PC-3 (cell line): ENCODE measurements at regions not wholly inside any gene's neighbourhood (a gene's known extent, or its start where the extent isn't known, plus 50 kb on each side); places are given as distances from the start of the nearest gene placed in this dataset.

Source experiments
- ATAC-seq: fragments of 200-7000 bp; cut with Tn5 transposase; 2 replicates; pipeline ENCODE4 v1.9.1; 2020; ENCODE audit warnings: mild to moderate bottlenecking, moderate library complexity
- BruUV-seq: library from RNA; stranded (reverse); fragments of 400-500 nt; replicated peaks from 2 replicates; lab custom pipeline; 2021; lab: Mats Ljungman, UMichigan
- CTCF ChIA-PET: fragments of 300-600 bp; sonication (Branson Sonifier 250); formaldehyde crosslinking; loops from one replicate; lab custom pipeline; 2022; ENCODE audit warnings: antibody characterized with exemption; lab: Charles Lee
- POLR2A ChIA-PET: fragments of 300-600 bp; sonication (Branson Sonifier 250); formaldehyde crosslinking; loops from one replicate; lab custom pipeline; 2022; ENCODE audit warnings: antibody characterized with exemption; ENCODE audit not compliant: unreplicated experiment; lab: Charles Lee
- DNase-seq: peaks from one replicate; pipeline ENCODE4 v3.0.0-alpha.2; 2015
- H2AFZ ChIP-seq: fragments of 300-600 bp; sonication (generic); 2 replicates; pipeline ENCODE4 v1.6.0; 2016; ENCODE audit warnings: antibody characterized with exemption, low read length
- H3F3A ChIP-seq: fragments of 300-600 bp; sonication (generic); one replicate; pipeline ENCODE4 v1.6.0; 2017; ENCODE audit warnings: antibody characterized with exemption, low read length, control low read depth, mild to moderate bottlenecking; ENCODE audit not compliant: unreplicated experiment
- H3K27ac ChIP-seq: fragments of 300-600 bp; sonication (generic); 2 replicates; pipeline ENCODE4 v1.5.1; 2016; ENCODE audit warnings: mild to moderate bottlenecking, low read length
- H3K27me3 ChIP-seq: fragments of 300-600 bp; sonication (generic); 2 replicates; pipeline ENCODE4 v1.6.1; 2016; ENCODE audit warnings: low read length, mixed read lengths
- H3K36me3 ChIP-seq: fragments of 300-600 bp; sonication (generic); 2 replicates; pipeline ENCODE4 v1.6.1; 2016; ENCODE audit warnings: low read depth, mixed run types, low read length, mixed read lengths
- H3K4me1 ChIP-seq: fragments of 300-600 bp; sonication (generic); 2 replicates; pipeline ENCODE4 v1.5.1; 2016; ENCODE audit warnings: low read length; ENCODE audit not compliant: insufficient read depth
- H3K4me2 ChIP-seq: fragments of 300-600 bp; sonication (generic); 2 replicates; pipeline ENCODE4 v1.6.0; 2016; ENCODE audit warnings: low read length
- H3K4me3 ChIP-seq: fragments of 300-600 bp; sonication (generic); 2 replicates; pipeline ENCODE4 v1.5.1; 2016; ENCODE audit warnings: mild to moderate bottlenecking, low read length, mixed read lengths
- H3K79me2 ChIP-seq: fragments of 300-600 bp; sonication (generic); 2 replicates; pipeline ENCODE4 v1.6.1; 2017; ENCODE audit warnings: low read length, mixed read lengths
- H3K9ac ChIP-seq: fragments of 300-600 bp; sonication (generic); 2 replicates; pipeline ENCODE4 v1.6.0; 2016; ENCODE audit warnings: mild to moderate bottlenecking, low read length
- H3K9me2 ChIP-seq: fragments of 300-600 bp; sonication (generic); replicated peaks from 2 replicates; pipeline ENCODE4 v1.6.1; 2016; ENCODE audit warnings: mixed run types, low read length, mixed read lengths
- H3K9me3 ChIP-seq: fragments of 300-600 bp; sonication (generic); 2 replicates; pipeline ENCODE4 v1.6.1; 2016; ENCODE audit warnings: low read length, mixed read lengths
- H4K20me1 ChIP-seq: fragments of 300-600 bp; sonication (generic); 2 replicates; pipeline ENCODE4 v1.6.1; 2016; ENCODE audit warnings: low read length, mixed read lengths
- EZH2 ChIP-seq: fragments of 300-600 bp; sonication (generic); IDR thresholded peaks from one replicate; pipeline ENCODE4 v1.6.1; 2017; ENCODE audit warnings: antibody characterized with exemption, mild to moderate bottlenecking, low read length; ENCODE audit not compliant: unreplicated experiment
- EZH2phosphoT487 ChIP-seq: fragments of 300-600 bp; sonication (generic); IDR thresholded peaks from 2 replicates; pipeline ENCODE4 v1.6.1; 2018; ENCODE audit warnings: mild to moderate bottlenecking, antibody characterized with exemption, low read length, borderline replicate concordance
- intact Hi-C: fragments of 100-400 bp; cut with micrococcal nuclease; formaldehyde crosslinking; loops from 2 replicates; pipeline ENCODE4 v1.9.0; 2023
- TF ChIP-seq, protein P1 (sequence below): fragments of 300-600 bp; sonication (generic); conservative IDR thresholded peaks from 2 replicates; pipeline ENCODE4 v1.5.1; 2017; ENCODE audit warnings: antibody characterized with exemption, low read depth, mild to moderate bottlenecking, low read length

DNA sequence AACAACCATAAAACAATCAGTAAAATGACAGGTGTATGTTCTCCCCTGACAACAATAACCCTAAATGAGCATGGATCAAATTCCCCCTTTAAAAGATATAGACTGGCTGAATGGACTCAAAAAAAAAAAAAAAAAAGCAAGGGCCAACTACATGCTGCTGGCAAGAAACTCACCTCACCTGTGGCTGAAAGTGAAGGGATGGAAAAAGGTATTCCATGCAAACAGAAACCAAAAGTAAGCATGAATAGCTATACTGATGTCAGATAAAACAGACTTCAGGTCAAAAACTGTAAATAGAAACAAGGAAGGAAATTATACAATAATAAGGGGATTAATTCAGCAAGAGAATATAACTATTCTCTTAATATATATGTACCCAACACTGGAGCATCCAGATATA is 54.2 kb upstream of the SSBP2 start:
- ChIA-PET POLR2A (no interaction called here), CTCF (no interaction called here)
- no peaks in the 10 kb centered on the region for H3K36me3 ChIP-seq
- H3K9me3 ChIP-seq: no peaks in the 10 kb centered on the region
- DNase-seq: no peak
- no peak overlapping the region for H3K9ac ChIP-seq
- no peak overlapping the region for H2AFZ ChIP-seq
- H3K4me2 ChIP-seq: no peak overlapping the region
- H3K4me3 ChIP-seq: no peak overlapping the region
- no peaks in the 10 kb centered on the region for H3K27me3 ChIP-seq
- H3F3A ChIP-seq: no peaks in the 10 kb centered on the region
- H3K27ac ChIP-seq: no peak overlapping the region
- no TSS peak for BruUV-seq
- H3K4me1 ChIP-seq: 0 out of 2 replicates have a peak, but pooled peaks cover 2% of the 10 kb centered on the region
- H3K9me2 ChIP-seq: no peaks in the 10 kb centered on the region
- ATAC-seq: no peak
- H3K79me2 ChIP-seq: no peaks in the 10 kb centered on the region
- intact Hi-C loops: no loop called here
- TF ChIP-seq EZH2 (no peak), EZH2phosphoT487 (no peak)
- TF ChIP-seq, protein P1, sequence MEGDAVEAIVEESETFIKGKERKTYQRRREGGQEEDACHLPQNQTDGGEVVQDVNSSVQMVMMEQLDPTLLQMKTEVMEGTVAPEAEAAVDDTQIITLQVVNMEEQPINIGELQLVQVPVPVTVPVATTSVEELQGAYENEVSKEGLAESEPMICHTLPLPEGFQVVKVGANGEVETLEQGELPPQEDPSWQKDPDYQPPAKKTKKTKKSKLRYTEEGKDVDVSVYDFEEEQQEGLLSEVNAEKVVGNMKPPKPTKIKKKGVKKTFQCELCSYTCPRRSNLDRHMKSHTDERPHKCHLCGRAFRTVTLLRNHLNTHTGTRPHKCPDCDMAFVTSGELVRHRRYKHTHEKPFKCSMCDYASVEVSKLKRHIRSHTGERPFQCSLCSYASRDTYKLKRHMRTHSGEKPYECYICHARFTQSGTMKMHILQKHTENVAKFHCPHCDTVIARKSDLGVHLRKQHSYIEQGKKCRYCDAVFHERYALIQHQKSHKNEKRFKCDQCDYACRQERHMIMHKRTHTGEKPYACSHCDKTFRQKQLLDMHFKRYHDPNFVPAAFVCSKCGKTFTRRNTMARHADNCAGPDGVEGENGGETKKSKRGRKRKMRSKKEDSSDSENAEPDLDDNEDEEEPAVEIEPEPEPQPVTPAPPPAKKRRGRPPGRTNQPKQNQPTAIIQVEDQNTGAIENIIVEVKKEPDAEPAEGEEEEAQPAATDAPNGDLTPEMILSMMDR: no peak
- no peaks in the 10 kb centered on the region for H4K20me1 ChIP-seq

GRCh38 chr5:81803812-81804211 is 52.9 kb upstream of the SSBP2 start:
- CTCF ChIA-PET: no interaction called here

DNA sequence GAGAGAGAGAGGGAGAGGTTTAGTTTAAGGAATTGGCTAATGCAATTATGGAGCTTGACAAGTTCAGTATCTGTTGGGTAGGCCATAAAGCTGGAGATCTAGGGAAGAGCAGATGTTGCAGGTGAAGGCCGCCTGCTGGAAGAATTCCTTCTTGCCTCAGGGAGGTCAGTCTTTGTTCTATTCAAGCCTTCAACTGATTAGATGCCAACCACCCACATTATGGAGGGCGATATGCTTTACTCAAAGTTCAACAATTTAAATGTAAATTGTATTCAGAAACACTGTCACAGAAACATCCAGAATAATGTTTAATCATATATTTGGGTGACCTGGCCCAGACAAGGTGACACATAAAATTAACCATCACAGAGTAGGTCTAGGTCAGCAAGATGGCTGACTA is 51.7 kb upstream of the SSBP2 start:
- ATAC-seq: no peak

More at GRCh38 chr5:81803812-81804211, 52.9 kb upstream of the SSBP2 start:
- DNase-seq (no peak), ATAC-seq (no peak)
- BruUV-seq: no TSS peak
- H3K9me3 ChIP-seq: no peaks in the 10 kb centered on the region
- no peak overlapping the region for H3K9ac ChIP-seq
- H3K79me2 ChIP-seq: no peaks in the 10 kb centered on the region
- H3K4me1 ChIP-seq: 0 out of 2 replicates have a peak, but pooled peaks cover 2% of the 10 kb centered on the region
- no peaks in the 10 kb centered on the region for H3K36me3 ChIP-seq
- TF ChIP-seq EZH2: no peak
- TF ChIP-seq, protein P1: no peak
- no peaks in the 10 kb centered on the region for H3K9me2 ChIP-seq
- no peak overlapping the region for H3K4me2 ChIP-seq
- POLR2A ChIA-PET: no interaction called here
- H3F3A ChIP-seq: no peaks in the 10 kb centered on the region
- no peak overlapping the region for H3K4me3 ChIP-seq
- H4K20me1 ChIP-seq: no peaks in the 10 kb centered on the region
- no peaks in the 10 kb centered on the region for H3K27me3 ChIP-seq
- intact Hi-C loops: no loop called here
- no peak overlapping the region for H3K27ac ChIP-seq
- no peak overlapping the region for H2AFZ ChIP-seq

More for the DNA sequence above, 51.7 kb upstream of the SSBP2 start:
- Histone ChIP-seq H3K4me3 (no peak overlapping the region), H3K79me2 (no peaks in the 10 kb centered on the region), H2AFZ (no peak overlapping the region), H3K9me3 (no peaks in the 10 kb centered on the region), H3K9me2 (no peaks in the 10 kb centered on the region), H3F3A (no peaks in the 10 kb centered on the region), H3K36me3 (no peaks in the 10 kb centered on the region), H3K27ac (no peak overlapping the region), H3K27me3 (no peaks in the 10 kb centered on the region), H3K4me2 (no peak overlapping the region), H3K9ac (no peak overlapping the region), H3K4me1 (0 out of 2 replicates have a peak, but pooled peaks cover 2% of the 10 kb centered on the region), H4K20me1 (no peaks in the 10 kb centered on the region)
- ChIA-PET CTCF (no interaction called here), POLR2A (no interaction called here)
- TF ChIP-seq EZH2phosphoT487 (no peak), EZH2 (no peak)
- TF ChIP-seq, protein P1: no peak
- DNase-seq: no peak
- intact Hi-C loops: no loop called here
- BruUV-seq: no TSS peak
